ENCODE measurements at regions not wholly inside any gene's neighbourhood (a gene's known extent, or its start where the extent isn't known, plus 50 kb on each side); places are given as distances from the start of the nearest gene placed in this dataset.

- TF ChIP-seq POLR2A (IDR thresholded peaks at IDR 0.05) (no peak), CTCF (IDR thresholded peaks at IDR 0.05) (no peak)
- Histone ChIP-seq H3K36me3 (no peaks in the 10 kb centered on the region), H3K9me3 (no peaks in the 10 kb centered on the region)
Measured at GRCh38 chr18:41226911-41227310, 728.1 kb upstream of the PIK3C3 start.

DNA sequence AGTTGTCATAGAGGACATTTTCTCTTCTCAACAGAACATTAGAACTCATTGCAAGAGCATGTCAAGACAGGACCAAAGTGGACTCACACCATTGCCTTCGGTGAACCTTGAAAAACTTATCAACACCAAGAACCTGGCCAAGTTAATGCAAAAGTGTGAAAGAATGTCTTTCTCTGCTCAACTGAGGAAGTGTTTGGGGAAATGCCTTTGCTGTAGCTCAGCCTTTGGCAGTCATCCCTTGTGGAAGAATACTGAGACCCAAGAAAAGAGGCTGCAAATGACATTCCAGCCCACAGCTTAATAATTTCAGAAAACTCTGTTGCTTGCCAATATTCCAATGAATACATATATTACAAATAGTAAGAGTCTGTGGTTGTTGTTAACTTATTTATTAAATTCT lies 728.8 kb upstream of the PIK3C3 start:
- no peak for DNase-seq
- Histone ChIP-seq H3K4me3 (no peak overlapping the region), H3K9me3 (no peaks in the 10 kb centered on the region), H3K4me1 (no peaks in the 10 kb centered on the region), H3K27me3 (no peaks in the 10 kb centered on the region), H3K36me3 (no peaks in the 10 kb centered on the region), H3K27ac (no peak overlapping the region)
- TF ChIP-seq CTCF (IDR thresholded peaks at IDR 0.05): no peak
- TF ChIP-seq POLR2A (IDR thresholded peaks at IDR 0.05): no peak

More at GRCh38 chr18:41226911-41227310, 728.1 kb upstream of the PIK3C3 start:
- no peak for DNase-seq
- Histone ChIP-seq H3K27me3 (no peaks in the 10 kb centered on the region), H3K4me3 (no peak overlapping the region), H3K27ac (no peak overlapping the region), H3K4me1 (no peaks in the 10 kb centered on the region)

GRCh38 chr18:41216341-41217003 lies 738.6 kb upstream of the PIK3C3 start:
- TF ChIP-seq CTCF (IDR thresholded peaks at IDR 0.05) (no peak), POLR2A (IDR thresholded peaks at IDR 0.05) (no peak)
- DNase-seq: no peak
- Histone ChIP-seq H3K4me3 (no peak overlapping the region), H3K27me3 (no peaks in the 10 kb centered on the region), H3K4me1 (no peaks in the 10 kb centered on the region), H3K27ac (no peak overlapping the region), H3K36me3 (no peaks in the 10 kb centered on the region), H3K9me3 (no peaks in the 10 kb centered on the region)

- Histone ChIP-seq H3K9me3 (no peaks in the 10 kb centered on the region), H3K4me3 (no peak overlapping the region)
Measured at GRCh38 chr18:41207706-41208105, 747.3 kb upstream of the PIK3C3 start.

GRCh38 chr18:41206341-41206830 lies 748.6 kb upstream of the PIK3C3 start:
- no peak for DNase-seq
- Histone ChIP-seq H3K4me1 (no peaks in the 10 kb centered on the region), H3K27me3 (no peaks in the 10 kb centered on the region), H3K36me3 (no peaks in the 10 kb centered on the region), H3K27ac (no peak overlapping the region), H3K9me3 (no peaks in the 10 kb centered on the region), H3K4me3 (no peak overlapping the region)
- TF ChIP-seq CTCF (IDR thresholded peaks at IDR 0.05) (no peak), POLR2A (IDR thresholded peaks at IDR 0.05) (no peak)

More at GRCh38 chr18:41207706-41208105, 747.3 kb upstream of the PIK3C3 start:
- no peaks in the 10 kb centered on the region for H3K4me1 ChIP-seq
- TF ChIP-seq CTCF (IDR thresholded peaks at IDR 0.05): no peak
- no peak for TF ChIP-seq POLR2A (IDR thresholded peaks at IDR 0.05)
- no peaks in the 10 kb centered on the region for H3K36me3 ChIP-seq
- no peak overlapping the region for H3K27ac ChIP-seq
- no peaks in the 10 kb centered on the region for H3K27me3 ChIP-seq
- no peak for DNase-seq

Measured in Peyer's patch (tissue), 4 donors.